HTR-8/SVneo (cell line): ENCODE measurements at regions not wholly inside any gene's neighbourhood (a gene's known extent, or its start where the extent isn't known, plus 50 kb on each side); places are given as distances from the start of the nearest gene placed in this dataset.

Source experiments
- DNase-seq: peaks from one replicate; pipeline ENCODE4 v3.0.0; 2011; ENCODE audit warnings: low spot score, mixed read lengths; ENCODE audit not compliant: insufficient read length
- FAIRE-seq: peaks from 2 replicates; lab custom pipeline; 2011; peaks lifted over from hg19 to GRCh38; lab: Jason Lieb, UNC

GRCh38 chr5:52491071-52491787 is 296.5 kb upstream of the ITGA1 start:
- no peak for FAIRE-seq
- no peak for DNase-seq

GRCh38 chr5:52491818-52492217 is 295.9 kb upstream of the ITGA1 start:
- FAIRE-seq (peak; percentile 4), DNase-seq (no peak)

- FAIRE-seq (peak; percentile 4), DNase-seq (no peak)
These were observed 290.5 kb upstream of the ITGA1 start for GRCh38 chr5:52497133-52497693.

DNA sequence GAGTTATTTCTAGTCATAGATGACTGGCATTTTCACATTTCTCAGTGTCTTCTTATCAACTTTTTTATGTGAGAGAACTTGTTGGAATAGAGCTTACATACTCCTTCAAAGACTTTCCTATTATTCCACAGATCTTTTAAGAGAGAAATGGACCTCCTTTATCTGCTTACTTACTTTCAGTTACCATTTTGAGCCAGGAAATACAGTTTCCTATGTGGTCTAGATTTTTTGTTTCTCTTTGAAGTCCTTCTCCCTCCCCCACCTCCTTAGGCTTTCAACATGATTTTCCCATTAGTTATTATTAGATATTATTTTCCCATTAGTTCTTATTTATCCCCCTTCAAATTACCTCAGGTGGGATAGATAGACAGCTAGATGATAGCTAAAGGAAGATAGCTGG is 289.1 kb upstream of the ITGA1 start:
- FAIRE-seq (no peak), DNase-seq (no peak)

DNA sequence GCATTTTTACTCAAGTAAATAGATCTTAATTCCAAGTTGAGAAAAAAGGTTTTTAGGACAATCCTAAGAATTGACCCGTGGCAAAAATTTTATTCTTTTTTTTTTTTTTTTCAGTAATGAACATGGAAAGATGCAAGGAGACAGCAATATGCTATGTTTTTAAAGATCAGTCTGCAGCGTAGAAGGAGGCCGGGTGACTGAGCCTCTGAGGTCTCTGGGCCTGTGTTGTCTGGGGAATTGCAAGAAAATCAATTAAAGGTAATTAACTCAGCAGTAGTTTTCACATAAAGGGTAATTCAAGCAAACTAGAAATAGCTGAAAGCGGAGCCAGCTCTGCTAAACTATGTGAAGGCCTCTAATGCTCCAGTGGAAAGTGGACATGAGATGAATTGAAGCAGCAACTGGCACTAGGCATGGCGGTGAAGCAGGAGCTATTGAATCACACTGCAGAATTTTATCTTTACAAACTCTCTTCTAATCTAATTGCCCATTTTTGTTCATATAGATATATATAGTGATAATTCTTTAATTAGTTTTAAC is 285.2 kb upstream of the ITGA1 start:
- DNase-seq (no peak), FAIRE-seq (no peak)

- no peak for FAIRE-seq
- no peak for DNase-seq
These were observed 283.0 kb upstream of the ITGA1 start for GRCh38 chr5:52504584-52505240.

DNA sequence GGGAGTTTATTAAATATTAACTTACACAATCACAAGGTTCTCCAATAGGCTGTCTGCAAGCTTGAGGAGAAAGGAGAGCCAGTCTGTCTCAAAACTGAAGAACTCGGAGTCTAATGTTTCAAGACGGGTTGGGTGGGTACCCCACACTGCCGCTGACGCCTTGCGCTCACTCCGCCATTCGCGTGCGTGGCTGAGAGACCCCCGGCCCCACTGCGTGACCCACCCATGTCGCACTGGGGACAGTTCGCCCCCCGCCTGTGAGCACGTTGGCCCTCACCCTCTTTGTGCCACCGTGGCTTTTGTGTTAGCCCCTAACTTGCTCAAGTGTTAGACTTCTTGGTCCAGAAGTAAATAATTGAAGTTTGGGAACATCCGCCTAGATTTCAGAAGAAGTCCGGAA is 270.0 kb upstream of the ITGA1 start:
- no peak for DNase-seq
- no peak for FAIRE-seq

- FAIRE-seq (no peak), DNase-seq (no peak)
These were observed 267.5 kb upstream of the ITGA1 start for GRCh38 chr5:52520171-52520570.

GRCh38 chr5:52521236-52521635 is 266.5 kb upstream of the ITGA1 start:
- no peak for FAIRE-seq

DNA sequence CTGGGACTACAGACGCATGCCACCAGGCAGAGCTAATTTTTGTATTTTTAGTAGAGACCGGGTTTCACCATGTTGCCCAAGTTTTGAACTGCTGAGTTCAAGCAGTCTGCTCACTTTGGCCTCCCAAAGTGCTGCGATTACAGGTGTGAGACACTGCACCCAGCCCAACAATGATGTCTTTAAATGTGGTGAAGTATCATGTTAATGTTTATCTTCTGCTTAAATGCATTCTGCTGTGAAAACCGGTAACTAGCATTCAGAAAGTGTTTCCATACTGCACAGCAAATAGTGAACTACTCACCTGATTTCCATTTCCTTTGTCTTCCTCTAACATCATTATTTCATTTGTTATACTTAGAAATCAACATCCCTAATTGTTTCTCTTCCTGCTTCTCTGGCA is 264.0 kb upstream of the ITGA1 start:
- no peak for FAIRE-seq

More at GRCh38 chr5:52521236-52521635, 266.5 kb upstream of the ITGA1 start:
- DNase-seq, result no peak

DNA sequence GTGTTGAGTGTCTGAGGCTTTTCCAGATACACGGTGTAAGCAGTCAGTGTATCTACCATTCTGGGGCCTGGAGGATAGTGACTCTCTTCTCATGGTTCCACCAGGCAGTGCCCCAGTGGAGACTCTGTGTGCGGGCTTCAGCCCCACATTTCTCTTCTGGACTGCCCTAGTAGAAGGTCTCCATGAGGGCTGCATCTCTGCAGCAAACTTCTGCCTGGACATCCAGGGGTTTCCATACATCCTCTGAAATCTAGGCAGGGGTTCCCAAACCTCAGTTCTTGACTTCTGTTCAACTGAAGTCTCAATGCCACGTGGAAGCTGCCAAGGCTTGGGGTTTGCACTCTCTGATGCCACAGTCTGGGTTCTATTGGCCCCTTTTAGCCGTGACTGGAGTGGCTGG is 256.6 kb upstream of the ITGA1 start:
- FAIRE-seq (no peak), DNase-seq (no peak)

More for the DNA sequence above, 264.0 kb upstream of the ITGA1 start:
- no peak for DNase-seq

DNA sequence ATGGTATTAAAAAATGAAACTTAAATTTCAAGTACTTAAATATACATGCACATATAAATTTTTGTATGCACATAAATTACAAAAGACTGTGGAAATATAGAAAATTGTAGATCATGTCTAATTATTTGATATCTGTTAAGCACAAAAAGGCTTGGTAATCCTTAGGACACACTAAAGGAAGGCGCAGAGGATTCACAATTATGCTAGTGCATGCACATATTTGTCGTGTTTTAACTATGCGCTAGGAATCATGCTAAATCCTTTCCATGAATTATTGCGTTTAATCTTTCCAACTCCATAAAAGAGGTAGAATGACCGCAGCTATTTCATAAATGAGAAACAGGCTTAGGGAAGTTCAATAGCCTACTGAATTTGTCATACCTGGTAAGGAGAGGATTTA is 244.1 kb upstream of the ITGA1 start:
- no peak for FAIRE-seq
- DNase-seq, result no peak

DNA sequence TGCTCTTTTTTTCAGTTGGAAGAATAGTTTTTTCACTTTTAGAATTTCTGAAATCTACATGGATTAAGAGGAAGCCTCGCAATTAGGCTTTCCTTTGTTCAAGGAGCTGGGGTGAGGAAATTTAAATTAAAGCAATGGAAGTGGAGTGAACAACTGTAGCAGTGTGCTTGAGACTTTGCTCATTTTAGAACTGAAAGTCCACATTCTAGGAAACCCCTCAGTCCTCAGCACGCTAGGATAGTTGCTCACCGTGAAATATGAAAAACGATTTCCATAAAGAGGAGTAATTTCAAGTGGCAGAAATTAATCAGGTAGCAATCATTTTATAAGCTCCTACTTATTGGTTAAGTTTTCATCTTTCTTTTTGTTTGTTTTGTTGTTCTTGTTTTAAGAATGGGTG is 243.0 kb upstream of the ITGA1 start:
- no peak for FAIRE-seq
- no peak for DNase-seq

- FAIRE-seq (no peak), DNase-seq (no peak)
These were observed 233.4 kb upstream of the ITGA1 start for GRCh38 chr5:52554293-52554692.

DNA sequence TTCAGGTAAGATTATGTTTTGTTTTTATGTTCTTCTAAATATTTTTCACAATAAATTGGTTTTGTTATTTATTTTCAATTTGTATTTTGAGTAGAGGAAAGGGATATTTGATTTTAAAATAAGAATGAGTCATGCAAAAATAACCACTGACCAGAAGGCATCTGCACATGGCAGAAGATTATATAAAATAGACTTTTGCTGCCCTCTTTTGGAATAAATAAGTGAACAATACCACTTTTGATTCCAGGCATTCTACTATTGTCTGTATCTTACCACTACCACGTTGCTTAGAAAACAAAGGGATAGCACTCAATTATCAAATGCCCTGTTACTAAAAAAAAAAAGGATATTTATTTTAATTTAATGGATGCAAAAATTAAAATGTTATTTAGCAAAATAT is 227.3 kb upstream of the ITGA1 start:
- no peak for DNase-seq
- no peak for FAIRE-seq

DNA sequence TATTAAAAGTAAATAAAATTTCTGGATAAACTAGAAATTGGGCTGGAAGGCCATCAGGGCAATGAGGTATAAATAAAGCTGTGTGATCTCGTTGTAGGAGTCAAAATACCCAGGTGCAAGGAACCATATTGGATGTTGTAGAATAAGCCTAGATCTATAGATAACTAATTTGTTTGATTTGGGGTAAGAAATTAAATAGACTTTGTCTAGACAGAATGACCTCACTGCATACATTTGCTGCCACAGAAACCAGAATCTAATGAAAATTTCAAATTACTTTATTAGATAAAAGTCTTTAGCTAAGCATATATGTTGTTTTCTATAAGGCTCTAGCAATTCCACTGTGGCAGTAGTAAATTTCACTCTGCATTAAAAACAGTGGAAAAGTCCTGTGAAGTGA is 225.2 kb upstream of the ITGA1 start:
- DNase-seq, result no peak
- FAIRE-seq, result no peak

DNA sequence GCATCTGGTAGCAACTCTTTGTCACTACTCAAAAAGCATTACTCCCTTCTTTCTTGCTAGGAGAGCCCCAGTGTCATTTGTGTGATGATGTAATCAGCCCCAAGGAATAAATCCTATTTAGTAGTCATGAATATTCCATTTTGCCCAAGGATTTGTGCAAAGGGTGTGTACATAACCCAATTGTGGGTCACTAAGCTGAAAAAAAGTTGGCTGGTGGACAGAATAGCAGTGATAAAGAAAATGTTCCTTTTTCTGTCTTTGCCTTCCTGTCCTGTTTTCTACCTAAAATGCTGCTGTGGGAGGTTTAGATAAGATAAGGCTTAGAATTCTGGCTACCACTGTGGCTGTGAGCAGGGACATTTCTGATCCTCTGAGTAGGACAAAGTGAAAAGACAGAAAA is 223.1 kb upstream of the ITGA1 start:
- DNase-seq (no peak), FAIRE-seq (no peak)

- no peak for DNase-seq
- peak; percentile 75 for FAIRE-seq
These were observed 210.2 kb upstream of the ITGA1 start for GRCh38 chr5:52577546-52577945.

GRCh38 chr5:52579391-52579790 is 208.3 kb upstream of the ITGA1 start:
- FAIRE-seq, result no peak
- DNase-seq, result no peak

- DNase-seq (no peak), FAIRE-seq (no peak)
These were observed 206.8 kb upstream of the ITGA1 start for GRCh38 chr5:52580921-52581320.

DNA sequence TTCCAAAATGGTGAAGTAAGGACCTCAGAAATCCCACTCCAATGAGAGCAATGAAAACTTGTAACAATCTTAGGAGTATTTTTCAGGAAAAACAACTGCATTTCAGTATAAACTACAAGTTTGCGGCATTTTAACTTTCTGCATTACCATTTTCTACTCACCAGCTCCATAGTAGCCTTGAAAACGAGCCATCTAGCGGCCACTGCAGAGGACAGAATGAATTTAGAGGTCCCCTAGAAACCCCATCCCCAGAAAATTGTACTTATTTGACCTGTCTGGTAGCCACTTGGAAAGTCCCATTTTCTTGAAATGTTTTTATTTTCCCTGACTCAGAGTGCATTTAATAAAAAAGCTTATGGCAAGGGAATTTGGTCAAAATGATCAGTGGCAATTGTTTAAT is 205.4 kb upstream of the ITGA1 start:
- FAIRE-seq, result peak; percentile 16
- no peak for DNase-seq
